K562 (cell line): ENCODE measurements at regions not wholly inside any gene's neighbourhood (a gene's known extent, or its start where the extent isn't known, plus 50 kb on each side); places are given as distances from the start of the nearest gene placed in this dataset.

Experiments used
- CBX5 ChIP-seq: IDR thresholded peaks from 2 replicates; pipeline ENCODE4 v1.6.1; 2014; ENCODE audit warnings: low read depth, borderline replicate concordance
- EGR1 ChIP-seq: fragments of 450-650 bp; conservative IDR thresholded peaks from 2 replicates; pipeline ENCODE4 v1.6.1; 2017; ENCODE audit warnings: mild to moderate bottlenecking
- FOXK1 ChIP-seq: sonication (generic); formaldehyde crosslinking; IDR thresholded peaks from 2 replicates; pipeline ENCODE4 v1.8.0; 2022; ENCODE audit warnings: missing genetic modification reagents, mild to moderate bottlenecking, borderline replicate concordance
- HNRNPUL1 ChIP-seq: fragments of 200-400 bp; formaldehyde crosslinking; IDR thresholded peaks from 2 replicates; pipeline ENCODE4 v1.6.1; 2017; ENCODE audit warnings: low read length
- MEIS2 ChIP-seq: fragments of 450-650 bp; IDR thresholded peaks from 2 replicates; pipeline ENCODE4 v1.6.1; 2014; ENCODE audit warnings: mild to moderate bottlenecking; ENCODE audit not compliant: partially characterized antibody
- PHF8 ChIP-seq: fragments of 200-600 bp; sonication (generic); IDR thresholded peaks from 2 replicates; pipeline ENCODE4 v1.6.1; 2012; ENCODE audit warnings: mixed run types, mild to moderate bottlenecking, inconsistent platforms, low read length, moderate library complexity, borderline replicate concordance
- SFPQ ChIP-seq: fragments of 200-400 bp; formaldehyde crosslinking; IDR thresholded peaks from 2 replicates; pipeline ENCODE4 v1.6.1; 2017; ENCODE audit warnings: mild to moderate bottlenecking, low read depth, low read length, moderate library complexity
- SMARCC2 ChIP-seq: fragments of 450-650 bp; IDR thresholded peaks from 2 replicates; pipeline ENCODE4 v1.6.1; 2017; ENCODE audit warnings: antibody characterized with exemption, moderate library complexity, mild to moderate bottlenecking, low read depth
- THAP12 ChIP-seq: fragments of 250-450 bp; sonication (Bioruptor Pico); IDR thresholded peaks from 2 replicates; pipeline ENCODE4 v1.9.0; 2021; ENCODE audit warnings: mild to moderate bottlenecking, inconsistent platforms
- XRCC3 ChIP-seq: fragments of 450-650 bp; IDR thresholded peaks from 2 replicates; pipeline ENCODE4 v1.6.1; 2017; ENCODE audit warnings: mild to moderate bottlenecking, moderate library complexity
- ZNF217 ChIP-seq: sonication (generic); formaldehyde crosslinking; IDR thresholded peaks from 2 replicates; pipeline ENCODE4 v1.8.0; 2022; ENCODE audit warnings: mild to moderate bottlenecking, missing genetic modification reagents
- ZNF277 ChIP-seq: fragments of 250-450 bp; sonication (Bioruptor Pico); IDR thresholded peaks from 2 replicates; pipeline ENCODE4 v1.8.0; 2022; ENCODE audit warnings: inconsistent platforms, mild to moderate bottlenecking, moderate library complexity, borderline replicate concordance
- ZNF609 ChIP-seq: sonication (generic); formaldehyde crosslinking; IDR thresholded peaks from 2 replicates; pipeline ENCODE4 v1.8.1; 2023; ENCODE audit warnings: missing genetic modification reagents, mild to moderate bottlenecking, borderline replicate concordance
- ZNF707 ChIP-seq: fragments of 250-450 bp; sonication (Bioruptor Pico); conservative IDR thresholded peaks from 2 replicates; pipeline ENCODE4 v1.8.0; 2022; ENCODE audit warnings: inconsistent platforms, mild to moderate bottlenecking, moderate library complexity

GRCh38 chr6:28809947-28810658, 113.7 kb downstream of the TRIM27 start (continued):
- TF ChIP-seq THAP12 (CRISPR knock-in tag) = no peak
- TF ChIP-seq CBX5 = no peak
- no peak for TF ChIP-seq MEIS2
- TF ChIP-seq ZNF217 (CRISPR knock-in tag) = no peak
- TF ChIP-seq ZNF609 (CRISPR knock-in tag) = no peak
- TF ChIP-seq PHF8 = no peak
- TF ChIP-seq FOXK1 (CRISPR knock-in tag) = no peak
- no peak for TF ChIP-seq ZNF707
- no peak for TF ChIP-seq XRCC3
- no peak for TF ChIP-seq ZNF277 (CRISPR knock-in tag)
- no peak for TF ChIP-seq SMARCC2
- TF ChIP-seq HNRNPUL1 = no peak
- TF ChIP-seq SFPQ = no peak
- no peak for TF ChIP-seq EGR1
